HEK293 (cell line): ENCODE measurements at regions not wholly inside any gene's neighbourhood (a gene's known extent, or its start where the extent isn't known, plus 50 kb on each side); places are given as distances from the start of the nearest gene placed in this dataset.

Source experiments
- CTCF ChIA-PET: fragments of 350-600 bp; formaldehyde crosslinking; extraction: SDS; loops from one replicate; lab custom pipeline; 2021; ENCODE audit warnings: antibody characterized with exemption; lab: Yijun Ruan, JAX
- POLR2A ChIA-PET: fragments of 300-600 bp; formaldehyde crosslinking; extraction: SDS; loops from one replicate; lab custom pipeline; 2020; ENCODE audit warnings: antibody characterized with exemption, inconsistent platforms; lab: Yijun Ruan, JAX
- H3K27ac ChIP-seq: fragments of 200-500 bp; sonication (Bioruptor generic); 2 replicates; pipeline ENCODE4 v1.5.1; 2014; ENCODE audit warnings: low read depth, low read length, control low read depth, inconsistent platforms; ENCODE audit errors: extremely low read depth
- H3K36me3 ChIP-seq, 2 experiments: fragments of 200-500 bp in 1 of 2; sonication (Bioruptor generic) in 1 of 2; 1 replicate in 1 of 2; 2 replicates in 1 of 2; pipeline ENCODE4 v1.5.1; 2014 to 2017; ENCODE audit warnings: inconsistent platforms in 2 of 2, low read length in 2 of 2; ENCODE audit not compliant: control insufficient read depth in 2 of 2, insufficient read depth in 1 of 2
- H3K4me1 ChIP-seq: fragments of 200-500 bp; sonication (Bioruptor generic); 2 replicates; pipeline ENCODE4 v1.5.1; 2014; ENCODE audit warnings: mild to moderate bottlenecking, low read length, inconsistent platforms; ENCODE audit not compliant: control insufficient read depth, insufficient read depth
- H3K4me3 ChIP-seq: 2 replicates; pipeline ENCODE4 v1.5.1; 2011; ENCODE audit warnings: low read depth, mild to moderate bottlenecking, control low read depth, low read length, moderate library complexity
- H3K9me3 ChIP-seq: fragments of 200-500 bp; sonication (Bioruptor generic); 2 replicates; pipeline ENCODE4 v1.5.1; 2014; ENCODE audit warnings: low read depth, low read length, inconsistent platforms; ENCODE audit not compliant: control insufficient read depth, insufficient read depth
- BCL11A ChIP-seq: fragments of 450-650 bp; formaldehyde crosslinking; IDR thresholded peaks from 2 replicates; pipeline ENCODE4 v1.5.1; 2016; ENCODE audit warnings: low read depth, missing biosample characterization, missing genetic modification characterization
- EGR2 ChIP-seq: fragments of 450-650 bp; formaldehyde crosslinking; IDR thresholded peaks from 2 replicates; pipeline ENCODE4 v1.5.1; 2016; ENCODE audit warnings: low read depth, missing biosample characterization, missing genetic modification characterization
- GFI1B ChIP-seq: fragments of 450-650 bp; formaldehyde crosslinking; IDR thresholded peaks from 2 replicates; pipeline ENCODE4 v1.5.1; 2016; ENCODE audit warnings: missing biosample characterization, missing genetic modification characterization
- GLI4 ChIP-seq: fragments of 450-650 bp; formaldehyde crosslinking; IDR thresholded peaks from 2 replicates; pipeline ENCODE4 v1.5.1; 2016; ENCODE audit warnings: missing biosample characterization, missing genetic modification characterization
- KLF10 ChIP-seq: fragments of 450-650 bp; IDR thresholded peaks from 2 replicates; pipeline ENCODE4 v1.5.1; 2018; ENCODE audit warnings: missing biosample characterization, mild to moderate bottlenecking, missing genetic modification characterization
- MYNN ChIP-seq: fragments of 450-650 bp; formaldehyde crosslinking; IDR thresholded peaks from 2 replicates; pipeline ENCODE4 v1.5.1; 2016; ENCODE audit warnings: missing biosample characterization, missing genetic modification characterization, borderline replicate concordance
- OSR2 ChIP-seq: fragments of 450-650 bp; formaldehyde crosslinking; IDR thresholded peaks from 2 replicates; pipeline ENCODE4 v1.5.1; 2016; ENCODE audit warnings: missing biosample characterization, missing genetic modification characterization
- PRDM6 ChIP-seq: fragments of 450-650 bp; formaldehyde crosslinking; IDR thresholded peaks from 2 replicates; pipeline ENCODE4 v1.5.1; 2017; ENCODE audit warnings: missing biosample characterization, missing genetic modification characterization
- REPIN1 ChIP-seq: fragments of 450-650 bp; formaldehyde crosslinking; IDR thresholded peaks from 2 replicates; pipeline ENCODE4 v1.5.1; 2017; ENCODE audit warnings: missing biosample characterization, missing genetic modification characterization, low read depth
- SALL2 ChIP-seq: fragments of 450-650 bp; formaldehyde crosslinking; IDR thresholded peaks from 2 replicates; pipeline ENCODE4 v1.5.0; 2017; ENCODE audit warnings: missing biosample characterization, mild to moderate bottlenecking, missing genetic modification characterization, borderline replicate concordance
- SCRT2 ChIP-seq: fragments of 450-650 bp; formaldehyde crosslinking; IDR thresholded peaks from 2 replicates; pipeline ENCODE4 v1.5.1; 2016; ENCODE audit warnings: missing biosample characterization, missing genetic modification characterization
- ZBTB1 ChIP-seq: fragments of 450-650 bp; formaldehyde crosslinking; IDR thresholded peaks from 2 replicates; pipeline ENCODE4 v1.5.1; 2016; ENCODE audit warnings: missing biosample characterization, missing genetic modification characterization
- ZEB2 ChIP-seq: fragments of 450-650 bp; formaldehyde crosslinking; IDR thresholded peaks from 2 replicates; pipeline ENCODE4 v1.5.1; 2016; ENCODE audit warnings: missing biosample characterization, missing genetic modification characterization
- ZFP3 ChIP-seq: fragments of 450-650 bp; formaldehyde crosslinking; IDR thresholded peaks from 2 replicates; pipeline ENCODE4 v1.5.1; 2016; ENCODE audit warnings: low read depth, missing biosample characterization, missing genetic modification characterization
- ZNF211 ChIP-seq: fragments of 450-650 bp; formaldehyde crosslinking; IDR thresholded peaks from 2 replicates; pipeline ENCODE4 v1.5.1; 2016; ENCODE audit warnings: low read depth, missing biosample characterization, missing genetic modification characterization
- ZNF24 ChIP-seq: fragments of 450-650 bp; formaldehyde crosslinking; IDR thresholded peaks from 2 replicates; pipeline ENCODE4 v1.5.1; 2016; ENCODE audit warnings: missing biosample characterization, missing genetic modification characterization
- ZNF274 ChIP-seq, 2 experiments: fragments of 200-500 bp in 1 of 2; fragments of 450-650 bp in 1 of 2; sonication (Bioruptor generic) in 1 of 2; formaldehyde crosslinking in 1 of 2; IDR thresholded peaks; 2 replicates each; pipeline versions ENCODE4 v1.5.1 to v1.6.1; 2014 to 2016; ENCODE audit warnings: borderline replicate concordance in 1 of 2, inconsistent platforms in 1 of 2, low read length in 1 of 2, missing biosample characterization in 1 of 2, missing genetic modification characterization in 1 of 2
- ZNF292 ChIP-seq: fragments of 450-650 bp; formaldehyde crosslinking; IDR thresholded peaks from 2 replicates; pipeline ENCODE4 v1.5.1; 2016; ENCODE audit warnings: low read depth, missing biosample characterization, missing genetic modification characterization, borderline replicate concordance
- ZNF341 ChIP-seq: fragments of 450-650 bp; formaldehyde crosslinking; IDR thresholded peaks from 2 replicates; pipeline ENCODE4; 2016; ENCODE audit warnings: low read depth, missing biosample characterization, missing genetic modification characterization
- ZNF449 ChIP-seq: fragments of 450-650 bp; formaldehyde crosslinking; IDR thresholded peaks from 2 replicates; pipeline ENCODE4 v1.5.1; 2017; ENCODE audit warnings: missing biosample characterization, mild to moderate bottlenecking, missing genetic modification characterization, moderate library complexity
- ZNF514 ChIP-seq: fragments of 450-650 bp; formaldehyde crosslinking; IDR thresholded peaks from 2 replicates; pipeline ENCODE4 v1.5.1; 2016; ENCODE audit warnings: missing biosample characterization, missing genetic modification characterization
- ZNF521 ChIP-seq: fragments of 450-650 bp; formaldehyde crosslinking; IDR thresholded peaks from 2 replicates; pipeline ENCODE4 v1.5.1; 2017; ENCODE audit warnings: missing biosample characterization, mild to moderate bottlenecking, missing genetic modification characterization
- ZNF558 ChIP-seq: fragments of 450-650 bp; formaldehyde crosslinking; IDR thresholded peaks from 2 replicates; pipeline ENCODE4 v1.5.1; 2016; ENCODE audit warnings: missing biosample characterization, missing genetic modification characterization
- ZNF610 ChIP-seq: fragments of 450-650 bp; formaldehyde crosslinking; IDR thresholded peaks from 2 replicates; pipeline ENCODE4 v1.5.1; 2016; ENCODE audit warnings: missing biosample characterization, missing genetic modification characterization, borderline replicate concordance
- ZNF704 ChIP-seq: fragments of 450-650 bp; formaldehyde crosslinking; IDR thresholded peaks from 2 replicates; pipeline ENCODE4 v1.5.1; 2016; ENCODE audit warnings: missing biosample characterization, missing genetic modification characterization
- ZNF76 ChIP-seq: fragments of 450-650 bp; formaldehyde crosslinking; IDR thresholded peaks from 2 replicates; pipeline ENCODE4; 2016; ENCODE audit warnings: low read depth, missing biosample characterization, missing genetic modification characterization, borderline replicate concordance
- ZNF785 ChIP-seq: fragments of 450-650 bp; formaldehyde crosslinking; IDR thresholded peaks from 2 replicates; pipeline ENCODE4 v1.5.1; 2016; ENCODE audit warnings: missing biosample characterization, missing genetic modification characterization
- ZSCAN23 ChIP-seq: fragments of 450-650 bp; formaldehyde crosslinking; IDR thresholded peaks from 2 replicates; pipeline ENCODE4 v1.5.1; 2016; ENCODE audit warnings: missing biosample characterization, missing genetic modification characterization
- TF ChIP-seq, protein P1 (sequence below): fragments of 450-650 bp; formaldehyde crosslinking; IDR thresholded peaks from 2 replicates; pipeline ENCODE4 v1.5.1; 2017; ENCODE audit warnings: missing biosample characterization, missing genetic modification characterization

GRCh38 chr5:57666582-57666981 lies 184.0 kb upstream of the ACTBL2 start:
- POLR2A ChIA-PET = no interaction called here
- H3K4me3 ChIP-seq = no peak overlapping the region
- CTCF ChIA-PET = interaction anchor here (2.0 kb wide), 1 partner anchor 9 kb away, joined by 6 read pairs; no protein-coding TSS in a partner anchor
- no peak overlapping the region for H3K27ac ChIP-seq
- no peaks in the 10 kb centered on the region for H3K4me1 ChIP-seq
- no peaks in the 10 kb centered on the region for H3K36me3 ChIP-seq
- no peaks in the 10 kb centered on the region for H3K9me3 ChIP-seq
- TF ChIP-seq ZBTB1 (tag by site-specific recombination) = no peak
- TF ChIP-seq ZSCAN23 (tag by site-specific recombination) = no peak
- TF ChIP-seq ZNF211 (tag by site-specific recombination) = no peak
- TF ChIP-seq SALL2 (tag by site-specific recombination) = no peak
- no peak for TF ChIP-seq ZFP3
- no peak for TF ChIP-seq SCRT2
- no peak for TF ChIP-seq ZNF558 (tag by site-specific recombination)
- no peak for TF ChIP-seq ZNF704 (tag by site-specific recombination)
- TF ChIP-seq ZNF449 (tag by site-specific recombination) = no peak
- TF ChIP-seq, protein P1, sequence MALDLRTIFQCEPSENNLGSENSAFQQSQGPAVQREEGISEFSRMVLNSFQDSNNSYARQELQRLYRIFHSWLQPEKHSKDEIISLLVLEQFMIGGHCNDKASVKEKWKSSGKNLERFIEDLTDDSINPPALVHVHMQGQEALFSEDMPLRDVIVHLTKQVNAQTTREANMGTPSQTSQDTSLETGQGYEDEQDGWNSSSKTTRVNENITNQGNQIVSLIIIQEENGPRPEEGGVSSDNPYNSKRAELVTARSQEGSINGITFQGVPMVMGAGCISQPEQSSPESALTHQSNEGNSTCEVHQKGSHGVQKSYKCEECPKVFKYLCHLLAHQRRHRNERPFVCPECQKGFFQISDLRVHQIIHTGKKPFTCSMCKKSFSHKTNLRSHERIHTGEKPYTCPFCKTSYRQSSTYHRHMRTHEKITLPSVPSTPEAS (tag by site-specific recombination) = no peak
- TF ChIP-seq ZNF76 (tag by site-specific recombination) = no peak
- TF ChIP-seq GFI1B (tag by site-specific recombination) = no peak
- no peak for TF ChIP-seq EGR2 (tag by site-specific recombination)
- no peak for TF ChIP-seq ZNF521
- no peak for TF ChIP-seq REPIN1 (tag by site-specific recombination)
- no peak for TF ChIP-seq MYNN (tag by site-specific recombination)
- TF ChIP-seq ZNF24 (tag by site-specific recombination) = no peak

GRCh38 chr5:57665146-57665936 lies 182.7 kb upstream of the ACTBL2 start:
- CTCF ChIA-PET = interaction anchor here (0.8 to 0.9 kb wide), 2 partner anchors 11 to 14 kb away, joined by 3 read pairs; no protein-coding TSS in a partner anchor
- H3K4me3 ChIP-seq = no peak overlapping the region
- H3K27ac ChIP-seq = no peak overlapping the region
- no peaks in the 10 kb centered on the region for H3K36me3 ChIP-seq
- H3K4me1 ChIP-seq = no peaks in the 10 kb centered on the region
- POLR2A ChIA-PET = no interaction called here
- no peaks in the 10 kb centered on the region for H3K9me3 ChIP-seq
- TF ChIP-seq ZNF292 = no peak
- no peak for TF ChIP-seq GLI4
- no peak for TF ChIP-seq ZNF514 (tag by site-specific recombination)
- no peak for TF ChIP-seq BCL11A (tag by site-specific recombination)
- no peak for TF ChIP-seq OSR2 (tag by site-specific recombination)
- no peak for TF ChIP-seq ZEB2 (tag by site-specific recombination)
- no peak for TF ChIP-seq ZNF610 (tag by site-specific recombination)
- no peak for TF ChIP-seq ZNF341
- TF ChIP-seq, protein P1 (tag by site-specific recombination) = no peak
- no peak for TF ChIP-seq ZNF785 (tag by site-specific recombination)
- no peak for TF ChIP-seq KLF10 (tag by site-specific recombination)
- no peak for TF ChIP-seq PRDM6
- TF ChIP-seq ZNF274 (IDR thresholded peaks at IDR 0.05; ENCODE audit: low read length) = no peak
- no peak for TF ChIP-seq ZNF274 (tag by site-specific recombination; IDR thresholded peaks at IDR 0.05; ENCODE audit: borderline replicate concordance)
